ENCODE measurements at regions not wholly inside any gene's neighbourhood (a gene's known extent, or its start where the extent isn't known, plus 50 kb on each side); places are given as distances from the start of the nearest gene placed in this dataset.

GRCh38 chr16:31697744-31698125 lies 170.0 kb downstream of the AHSP start:
- TF ChIP-seq TEAD4 (IDR thresholded peaks at IDR 0.05) (no peak), CREB1 (IDR thresholded peaks at IDR 0.05; ENCODE audit: low read depth) (no peak), EP300 (IDR thresholded peaks at IDR 0.05; ENCODE audit: borderline replicate concordance) (no peak)

- TF ChIP-seq EP300 (IDR thresholded peaks at IDR 0.05; ENCODE audit: borderline replicate concordance) (no peak), NFIC (IDR thresholded peaks at IDR 0.05) (no peak), CEBPB (IDR thresholded peaks at IDR 0.05) (no peak), USF1 (IDR thresholded peaks at IDR 0.05) (no peak), FOXM1 (IDR thresholded peaks at IDR 0.05; ENCODE audit: borderline replicate concordance, low read depth) (no peak), TAF1 (IDR thresholded peaks at IDR 0.05; ENCODE audit: low read depth) (no peak), REST (IDR thresholded peaks at IDR 0.05; ENCODE audit: low read depth) (no peak), RAD21 (IDR thresholded peaks at IDR 0.05; ENCODE audit: low read depth) (no peak), YY1 (IDR thresholded peaks at IDR 0.05; ENCODE audit: low read depth) (no peak), CREB1 (IDR thresholded peaks at IDR 0.05; ENCODE audit: low read depth) (no peak), EGR1 (IDR thresholded peaks at IDR 0.05) (no peak), TCF12 (IDR thresholded peaks at IDR 0.05; ENCODE audit: low read depth) (no peak), TEAD4 (IDR thresholded peaks at IDR 0.05) (no peak), ZBTB7A (IDR thresholded peaks at IDR 0.05; ENCODE audit: low read depth) (no peak)
- TF ChIP-seq, protein P1, sequence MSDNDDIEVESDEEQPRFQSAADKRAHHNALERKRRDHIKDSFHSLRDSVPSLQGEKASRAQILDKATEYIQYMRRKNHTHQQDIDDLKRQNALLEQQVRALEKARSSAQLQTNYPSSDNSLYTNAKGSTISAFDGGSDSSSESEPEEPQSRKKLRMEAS (IDR thresholded peaks at IDR 0.05) = no peak
Observed at GRCh38 chr16:31698901-31699300, 171.2 kb downstream of the AHSP start.

- TF ChIP-seq, protein P1 (IDR thresholded peaks at IDR 0.05) = no peak
- no peak for TF ChIP-seq CREB1 (IDR thresholded peaks at IDR 0.05; ENCODE audit: low read depth)
- TF ChIP-seq TAF1 (IDR thresholded peaks at IDR 0.05; ENCODE audit: low read depth) = no peak
- no peak for TF ChIP-seq EP300 (IDR thresholded peaks at IDR 0.05; ENCODE audit: borderline replicate concordance)
- no peak for TF ChIP-seq NFIC (IDR thresholded peaks at IDR 0.05)
- TF ChIP-seq YY1 (IDR thresholded peaks at IDR 0.05; ENCODE audit: low read depth) = no peak
- no peak for TF ChIP-seq ZBTB7A (IDR thresholded peaks at IDR 0.05; ENCODE audit: low read depth)
- TF ChIP-seq USF1 (IDR thresholded peaks at IDR 0.05) = no peak
- TF ChIP-seq CEBPB (IDR thresholded peaks at IDR 0.05) = no peak
- TF ChIP-seq RAD21 (IDR thresholded peaks at IDR 0.05; ENCODE audit: low read depth) = no peak
- TF ChIP-seq REST (IDR thresholded peaks at IDR 0.05; ENCODE audit: low read depth) = no peak
- no peak for TF ChIP-seq TEAD4 (IDR thresholded peaks at IDR 0.05)
- no peak for TF ChIP-seq TCF12 (IDR thresholded peaks at IDR 0.05; ENCODE audit: low read depth)
- no peak for TF ChIP-seq EGR1 (IDR thresholded peaks at IDR 0.05)
- no peak for TF ChIP-seq FOXM1 (IDR thresholded peaks at IDR 0.05; ENCODE audit: borderline replicate concordance, low read depth)
Observed at GRCh38 chr16:31699601-31700000, 171.9 kb downstream of the AHSP start.

DNA sequence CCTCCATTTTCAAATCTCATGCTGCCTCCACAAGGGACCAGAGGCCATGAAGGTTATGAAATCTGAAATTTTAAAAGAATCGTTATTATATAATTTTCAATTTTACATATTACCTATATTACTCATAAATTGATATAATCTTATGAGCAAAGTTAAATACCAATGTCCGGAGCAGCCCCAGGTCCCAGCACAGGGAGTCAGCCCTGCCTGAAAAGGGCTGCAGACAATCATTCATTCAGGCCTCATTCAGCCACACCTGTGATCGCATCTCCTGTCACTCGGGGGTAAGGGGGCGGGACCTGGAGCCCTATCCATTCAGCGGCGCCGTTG lies 172.5 kb downstream of the AHSP start:
- TF ChIP-seq TAF1 (IDR thresholded peaks at IDR 0.05; ENCODE audit: low read depth) (no peak), NFIC (IDR thresholded peaks at IDR 0.05) (no peak), EP300 (IDR thresholded peaks at IDR 0.05; ENCODE audit: borderline replicate concordance) (no peak), TCF12 (IDR thresholded peaks at IDR 0.05; ENCODE audit: low read depth) (no peak), RAD21 (IDR thresholded peaks at IDR 0.05; ENCODE audit: low read depth) (no peak), YY1 (IDR thresholded peaks at IDR 0.05; ENCODE audit: low read depth) (no peak), REST (IDR thresholded peaks at IDR 0.05; ENCODE audit: low read depth) (no peak), EGR1 (IDR thresholded peaks at IDR 0.05) (no peak), FOXM1 (IDR thresholded peaks at IDR 0.05; ENCODE audit: borderline replicate concordance, low read depth) (no peak), CREB1 (IDR thresholded peaks at IDR 0.05; ENCODE audit: low read depth) (no peak), TEAD4 (IDR thresholded peaks at IDR 0.05) (no peak), USF1 (IDR thresholded peaks at IDR 0.05) (no peak), ZBTB7A (IDR thresholded peaks at IDR 0.05; ENCODE audit: low read depth) (no peak), CEBPB (IDR thresholded peaks at IDR 0.05) (no peak)
- TF ChIP-seq, protein P1 (IDR thresholded peaks at IDR 0.05) = no peak

Data from Ishikawa (cell line).